ENCODE measurements at regions not wholly inside any gene's neighbourhood (a gene's known extent, or its start where the extent isn't known, plus 50 kb on each side); places are given as distances from the start of the nearest gene placed in this dataset.
A peak's percentile ranks its signal among the peaks of the same experiment; 100 is the strongest.

DNA sequence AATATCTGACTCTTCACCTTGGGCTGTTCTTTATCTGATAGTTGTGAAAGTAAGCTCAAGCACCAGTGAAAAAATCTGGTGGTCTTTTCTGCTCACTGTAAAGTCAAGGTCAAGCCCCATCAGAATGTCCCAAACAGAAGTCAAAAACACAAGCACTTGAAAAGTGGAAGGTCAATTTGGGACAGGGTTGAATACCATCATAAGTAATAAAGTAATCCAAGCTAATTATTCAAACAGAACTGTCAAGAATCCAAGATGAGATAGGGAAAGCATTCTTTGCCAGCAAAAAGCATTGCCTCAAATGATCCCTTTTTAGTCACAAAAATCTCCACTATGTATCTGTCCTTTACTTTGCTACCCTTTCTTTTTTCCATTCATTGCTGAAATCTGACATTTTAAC, 430.1 kb upstream of the NPVF start:
- ATAC-seq: peak in 1 of 2 donors; percentile 12
- no peak for DNase-seq
- Histone ChIP-seq H3K27me3 (ENCODE audit: control insufficient read depth, insufficient read depth) (no peaks in the 10 kb centered on the region), H3K27ac (ENCODE audit: low read length) (no peak overlapping the region), H3K4me1 (ENCODE audit: control insufficient read depth, insufficient read depth, low read length) (peaks cover 11% of the 10 kb centered on the region), H3K9me3 (ENCODE audit: control insufficient read depth, low read length) (no peaks in the 10 kb centered on the region), H3K4me3 (ENCODE audit: low read length) (no peak overlapping the region)
- intact Hi-C loops (cut with DNase I): no loop called here

DNA sequence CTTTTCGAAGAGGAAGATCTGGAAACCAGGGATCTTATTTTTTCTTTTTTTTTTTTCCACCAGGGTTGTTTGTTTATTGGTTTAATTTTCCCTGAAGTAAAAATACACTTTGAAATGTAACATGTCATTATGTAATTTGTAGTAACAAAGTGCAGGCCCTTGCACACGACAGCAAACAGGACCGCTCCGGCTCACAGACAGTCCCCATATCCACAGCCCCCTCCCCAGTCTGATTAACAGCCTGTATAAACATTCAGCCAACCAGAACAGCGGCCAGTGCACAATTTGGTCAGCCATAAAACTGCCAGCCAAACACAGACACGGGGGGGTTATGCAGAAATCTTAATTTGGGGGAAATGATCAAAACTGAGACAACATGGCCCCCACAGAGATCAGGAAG, 431.6 kb upstream of the NPVF start:
- H3K9me3 ChIP-seq (ENCODE audit: control insufficient read depth, low read length): no peaks in the 10 kb centered on the region
- intact Hi-C loops (cut with DNase I): no loop called here
- H3K4me3 ChIP-seq (ENCODE audit: low read length): no peak overlapping the region
- DNase-seq (no peak), ATAC-seq (no peak)
- peak overlapping the region; percentile 17 for H3K27ac ChIP-seq (ENCODE audit: low read length)
- H3K4me1 ChIP-seq (ENCODE audit: control insufficient read depth, insufficient read depth, low read length): peaks cover 13% of the 10 kb centered on the region
- 42% methylated on average over 6 of the region's 6 CpGs for WGBS
- H3K27me3 ChIP-seq (ENCODE audit: control insufficient read depth, insufficient read depth): no peaks in the 10 kb centered on the region

DNA sequence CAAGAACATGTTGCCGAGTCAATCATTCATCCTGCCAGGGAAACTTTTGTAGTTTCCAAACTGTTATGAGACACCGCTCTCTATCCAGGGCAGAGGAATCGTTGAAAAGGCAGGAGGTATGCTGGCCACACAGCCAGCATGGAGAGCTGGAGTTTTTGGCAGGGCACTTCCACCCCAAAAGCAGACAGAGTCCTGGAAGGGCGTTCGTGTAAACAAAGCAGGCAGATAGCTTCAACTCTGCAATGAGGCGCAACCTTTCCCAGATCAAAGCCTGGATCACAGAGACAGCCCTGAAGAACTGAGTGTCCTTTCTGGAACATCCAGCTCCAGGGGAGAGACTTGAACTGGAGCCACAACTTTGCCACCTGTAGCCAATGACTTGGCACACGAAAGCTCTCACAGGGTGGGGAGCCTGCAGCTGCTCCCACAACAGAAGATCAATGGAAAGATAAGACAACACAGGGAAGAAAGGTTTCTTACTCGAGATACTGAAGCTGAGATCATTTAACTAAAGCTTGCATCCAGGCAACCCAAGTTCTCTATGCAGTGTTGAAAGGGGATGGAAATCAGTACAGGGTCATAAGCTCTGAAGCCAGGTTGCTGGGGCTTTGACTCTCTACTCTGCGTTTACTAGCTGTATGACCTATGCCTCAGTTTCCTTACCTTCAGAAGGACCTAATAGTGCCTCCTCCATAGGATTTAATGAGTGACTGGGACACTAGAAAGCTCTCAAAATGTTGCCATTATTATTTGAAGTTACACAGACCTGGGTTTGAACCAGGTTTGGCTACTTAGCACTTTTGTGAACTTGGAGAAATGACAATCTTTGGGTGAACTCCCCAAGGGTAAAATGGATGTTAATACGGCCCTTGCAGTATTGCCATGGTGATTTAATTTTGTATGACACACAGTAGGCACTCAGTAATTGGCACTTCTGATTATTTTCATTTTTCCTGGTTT, 434.8 kb upstream of the NPVF start:
- ATAC-seq (peak; percentile 66 to 76), DNase-seq (peak in 2 of 3 donors; percentile 62 to 78)
- Histone ChIP-seq H3K4me3 (ENCODE audit: low read length) (no peak overlapping the region), H3K9me3 (ENCODE audit: control insufficient read depth, low read length) (no peaks in the 10 kb centered on the region), H3K27me3 (ENCODE audit: control insufficient read depth, insufficient read depth) (no peaks in the 10 kb centered on the region), H3K27ac (ENCODE audit: low read length) (peak overlapping the region; percentile 30), H3K4me1 (ENCODE audit: control insufficient read depth, insufficient read depth, low read length) (peaks cover 10% of the 10 kb centered on the region)
- intact Hi-C loops (cut with DNase I): no loop called here
- 46% methylated on average over 10 of the region's 10 CpGs for WGBS

DNA sequence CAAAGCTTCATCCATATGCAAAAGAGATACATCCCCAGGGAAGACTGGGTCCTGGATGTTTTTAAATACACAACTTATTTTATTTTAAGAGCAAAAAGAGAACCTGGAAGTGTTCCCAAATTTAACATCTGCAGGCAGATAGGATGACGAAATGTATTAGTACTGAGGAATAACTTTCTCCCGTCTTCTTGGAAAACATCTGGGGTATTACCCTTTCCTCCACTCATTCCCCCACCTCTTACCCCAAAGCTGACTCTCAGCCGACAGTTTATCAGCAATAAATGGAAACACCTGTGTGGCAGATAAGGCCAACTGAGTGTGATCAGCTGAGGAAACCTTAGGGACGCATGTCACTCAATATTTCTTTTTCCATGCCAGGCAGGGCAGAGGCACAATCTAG, 435.6 kb upstream of the NPVF start:
- DNase-seq (no peak), ATAC-seq (peak; percentile 34 to 43)
- Histone ChIP-seq H3K9me3 (ENCODE audit: control insufficient read depth, low read length) (no peaks in the 10 kb centered on the region), H3K4me3 (ENCODE audit: low read length) (no peak overlapping the region), H3K27ac (ENCODE audit: low read length) (peak overlapping the region; percentile 78), H3K4me1 (ENCODE audit: control insufficient read depth, insufficient read depth, low read length) (peaks cover 9% of the 10 kb centered on the region), H3K27me3 (ENCODE audit: control insufficient read depth, insufficient read depth) (no peaks in the 10 kb centered on the region)
- 22% methylated on average over 4 of the region's 4 CpGs for WGBS
- intact Hi-C loops (cut with DNase I): no loop called here

DNA sequence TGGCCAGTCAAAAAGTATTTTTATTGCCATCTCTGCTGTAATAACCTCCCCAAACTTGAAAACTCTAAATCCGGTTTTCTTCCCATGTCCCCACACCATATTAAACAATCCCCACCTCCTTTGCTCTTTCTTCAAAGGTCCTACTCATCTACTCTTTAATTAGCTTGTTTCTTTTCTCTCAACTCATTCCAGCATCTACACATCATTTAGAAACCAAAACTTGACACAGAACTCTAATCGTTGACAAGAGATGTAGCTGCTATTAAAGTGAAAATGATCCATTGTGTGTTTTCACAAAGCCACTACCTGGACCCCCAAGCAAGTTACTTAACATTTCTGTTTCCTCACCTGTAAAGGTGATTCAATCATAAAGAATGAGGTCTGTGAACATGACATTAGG, 436.3 kb upstream of the NPVF start:
- DNase-seq (no peak), ATAC-seq (no peak)
- Histone ChIP-seq H3K4me1 (ENCODE audit: control insufficient read depth, insufficient read depth, low read length) (peaks cover 9% of the 10 kb centered on the region), H3K4me3 (ENCODE audit: low read length) (no peak overlapping the region), H3K9me3 (ENCODE audit: control insufficient read depth, low read length) (no peaks in the 10 kb centered on the region), H3K27ac (ENCODE audit: low read length) (no peak overlapping the region), H3K27me3 (ENCODE audit: control insufficient read depth, insufficient read depth) (no peaks in the 10 kb centered on the region)
- intact Hi-C loops (cut with DNase I): no loop called here
- WGBS: 70% methylated on average over 2 of the region's 2 CpGs

DNA sequence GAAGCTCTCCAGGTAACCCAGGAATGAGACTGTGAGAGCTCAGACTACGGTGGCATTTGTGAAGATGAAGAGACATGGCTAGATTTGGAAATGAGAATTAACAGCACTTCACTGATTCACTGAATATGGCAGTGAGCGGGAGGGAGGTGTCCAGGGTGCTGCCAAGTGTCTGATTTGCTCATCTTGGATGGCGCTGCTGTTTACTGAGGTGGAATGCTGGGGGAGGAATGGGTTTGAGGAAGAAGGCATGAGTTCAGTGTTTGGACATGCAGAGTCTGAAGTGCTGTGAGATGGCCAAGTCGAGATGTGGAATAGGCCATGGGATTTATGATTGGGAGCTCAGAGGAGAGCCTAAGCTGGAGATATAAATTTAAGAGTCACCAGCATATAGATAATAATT, 437.1 kb upstream of the NPVF start:
- H3K9me3 ChIP-seq (ENCODE audit: control insufficient read depth, low read length): no peaks in the 10 kb centered on the region
- DNase-seq (no peak), ATAC-seq (no peak)
- 72% methylated on average over 4 of the region's 4 CpGs for WGBS
- intact Hi-C loops (cut with DNase I): no loop called here
- H3K4me1 ChIP-seq (ENCODE audit: control insufficient read depth, insufficient read depth, low read length): peaks cover 9% of the 10 kb centered on the region
- no peak overlapping the region for H3K27ac ChIP-seq (ENCODE audit: low read length)
- H3K27me3 ChIP-seq (ENCODE audit: control insufficient read depth, insufficient read depth): no peaks in the 10 kb centered on the region
- no peak overlapping the region for H3K4me3 ChIP-seq (ENCODE audit: low read length)

DNA sequence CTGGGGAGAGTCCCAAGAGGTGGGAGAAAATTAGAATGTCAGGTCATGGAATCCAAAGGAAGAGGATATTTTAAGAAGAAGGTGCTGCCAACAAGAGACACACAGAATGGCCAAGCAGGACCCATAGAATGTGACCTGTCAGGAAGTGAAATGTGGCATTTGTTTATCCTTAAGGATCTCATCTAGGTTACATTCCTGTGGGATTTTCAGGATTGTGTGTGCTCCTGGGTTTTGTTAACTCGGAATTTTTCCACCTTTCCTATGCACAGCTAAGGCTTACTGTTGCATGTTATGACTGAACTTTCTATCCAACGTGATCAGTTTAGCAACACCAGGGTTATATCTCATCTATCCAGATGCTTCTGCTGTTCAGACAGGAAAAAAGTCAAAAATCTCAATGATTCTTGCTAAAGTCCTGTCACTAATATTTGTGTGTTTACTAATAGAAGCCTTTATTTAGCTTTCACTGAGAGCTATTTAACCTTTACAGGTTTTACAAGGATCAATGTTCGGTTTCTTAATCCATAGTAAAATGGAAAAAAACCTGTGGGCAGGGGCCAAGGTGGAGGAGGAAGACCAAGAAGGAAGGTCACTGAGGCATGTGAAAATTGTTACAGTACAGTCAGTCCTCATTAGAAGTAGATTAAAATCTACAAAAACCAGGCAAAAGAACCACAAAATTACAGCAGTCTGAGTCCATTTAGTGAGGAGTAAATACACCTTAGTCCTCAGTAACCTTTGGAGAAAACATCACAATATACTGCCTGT, 437.8 kb upstream of the NPVF start:
- ATAC-seq (no peak), DNase-seq (no peak)
- intact Hi-C loops (cut with DNase I): no loop called here
- Histone ChIP-seq H3K27ac (ENCODE audit: low read length) (no peak overlapping the region), H3K4me1 (ENCODE audit: control insufficient read depth, insufficient read depth, low read length) (peaks cover 9% of the 10 kb centered on the region), H3K4me3 (ENCODE audit: low read length) (no peak overlapping the region), H3K9me3 (ENCODE audit: control insufficient read depth, low read length) (no peaks in the 10 kb centered on the region), H3K27me3 (ENCODE audit: control insufficient read depth, insufficient read depth) (no peaks in the 10 kb centered on the region)
- WGBS: 79% methylated on average over 3 of the region's 3 CpGs

DNA sequence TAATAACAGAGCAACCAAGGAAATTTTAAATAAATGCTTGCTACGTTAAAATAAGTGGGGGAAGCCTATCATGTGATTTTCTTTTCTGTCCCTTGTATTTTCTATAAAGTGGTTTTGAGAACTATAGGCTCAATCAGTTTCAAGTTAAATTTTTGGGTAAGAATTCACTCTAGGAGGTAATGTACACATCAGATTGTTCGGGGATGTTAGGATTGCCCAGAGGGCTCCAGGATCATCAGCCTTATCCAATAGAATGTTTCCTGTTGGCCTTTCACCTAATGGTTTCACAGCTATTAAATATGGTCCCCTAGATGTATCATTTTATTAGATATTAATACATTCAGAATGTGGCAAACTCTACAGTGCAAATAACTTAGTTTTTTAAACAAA, 438.4 kb upstream of the NPVF start:
- DNase-seq (no peak), ATAC-seq (no peak)
- H3K27me3 ChIP-seq (ENCODE audit: control insufficient read depth, insufficient read depth): no peaks in the 10 kb centered on the region
- intact Hi-C loops (cut with DNase I): no loop called here
- no peaks in the 10 kb centered on the region for H3K9me3 ChIP-seq (ENCODE audit: control insufficient read depth, low read length)
- WGBS: 77% methylated on average over 2 of the region's 2 CpGs
- no peak overlapping the region for H3K4me3 ChIP-seq (ENCODE audit: low read length)
- H3K27ac ChIP-seq (ENCODE audit: low read length): no peak overlapping the region
- peaks cover 9% of the 10 kb centered on the region for H3K4me1 ChIP-seq (ENCODE audit: control insufficient read depth, insufficient read depth, low read length)

DNA sequence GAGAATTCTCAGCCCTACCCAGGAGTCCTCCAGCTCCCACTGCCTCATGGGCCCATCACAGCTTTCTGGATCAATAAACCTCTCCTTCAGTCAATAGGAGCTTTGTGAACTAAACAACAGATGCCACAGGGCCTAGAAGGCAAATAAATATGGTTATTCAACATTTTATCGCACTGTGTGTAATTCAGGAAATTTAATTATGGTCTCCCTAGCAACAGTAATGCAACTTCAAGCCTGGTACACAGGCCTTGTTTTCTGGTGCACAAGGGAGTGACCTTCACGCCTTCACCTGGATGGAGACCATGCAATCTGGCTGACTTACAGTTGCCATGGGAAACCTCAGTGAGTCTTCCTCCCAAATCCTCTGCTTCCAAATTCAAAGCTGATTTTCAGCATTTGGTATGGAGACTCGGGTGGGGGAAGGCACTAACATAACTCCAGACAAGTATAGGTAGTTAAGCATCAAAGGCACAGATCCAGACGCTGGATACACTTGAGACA, 441.0 kb upstream of the NPVF start:
- Histone ChIP-seq H3K9me3 (ENCODE audit: control insufficient read depth, low read length) (no peaks in the 10 kb centered on the region), H3K27me3 (ENCODE audit: control insufficient read depth, insufficient read depth) (no peaks in the 10 kb centered on the region), H3K4me3 (ENCODE audit: low read length) (no peak overlapping the region), H3K4me1 (ENCODE audit: control insufficient read depth, insufficient read depth, low read length) (no peaks in the 10 kb centered on the region), H3K27ac (ENCODE audit: low read length) (peak overlapping the region; percentile 51)
- intact Hi-C loops (cut with DNase I): no loop called here
- ATAC-seq (no peak), DNase-seq (no peak)
- WGBS: 80% methylated on average over 4 of the region's 4 CpGs

DNA sequence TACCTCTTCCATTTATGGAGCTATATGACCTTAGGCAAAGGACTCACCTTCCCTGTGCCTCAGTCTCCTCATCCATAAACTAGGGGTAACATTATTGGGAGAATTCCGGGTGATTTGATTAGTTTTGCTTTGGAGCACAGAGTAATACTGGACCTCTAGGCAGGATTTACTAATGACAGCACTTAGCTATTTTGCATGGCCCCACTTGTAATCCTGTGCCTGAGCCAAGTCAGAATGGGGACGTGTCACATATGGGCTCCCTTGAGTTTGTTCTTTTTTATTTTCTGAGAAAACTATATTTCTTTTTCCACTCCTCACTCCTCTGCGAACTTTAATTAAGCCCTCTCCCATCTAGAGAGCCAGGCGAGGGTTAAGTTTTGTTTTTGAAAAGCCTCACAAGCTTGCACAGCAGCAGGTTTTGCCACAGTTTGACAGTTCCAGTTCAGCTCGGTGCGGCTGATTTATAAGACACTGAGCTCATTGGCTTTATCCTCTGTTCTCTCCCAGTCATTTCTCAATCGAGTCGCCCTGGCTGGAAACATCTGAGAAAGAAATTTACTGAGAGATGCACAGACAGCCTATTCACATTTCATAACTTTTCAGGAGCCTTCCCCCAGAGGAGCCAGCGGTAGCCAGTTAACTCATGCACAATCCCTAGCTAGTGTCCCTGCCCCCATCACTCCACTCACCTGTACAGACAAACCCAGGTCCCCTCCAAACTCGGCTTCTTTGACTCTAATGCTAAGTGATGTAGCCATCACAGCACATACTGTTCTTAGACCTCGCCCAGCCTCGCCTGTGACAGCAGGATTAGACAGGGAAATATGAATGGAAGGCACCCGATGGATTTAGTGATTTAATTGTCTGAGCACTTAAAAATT, 441.9 kb upstream of the NPVF start:
- peak overlapping the region; percentile 51 for H3K27ac ChIP-seq (ENCODE audit: low read length)
- 42% methylated on average over 13 of the region's 13 CpGs for WGBS
- ATAC-seq: peak; percentile 75 to 85
- no peaks in the 10 kb centered on the region for H3K27me3 ChIP-seq (ENCODE audit: control insufficient read depth, insufficient read depth)
- H3K9me3 ChIP-seq (ENCODE audit: control insufficient read depth, low read length): no peaks in the 10 kb centered on the region
- intact Hi-C loops (cut with DNase I): loop anchor here in 3 of 4 donors (10.0 kb wide), 1 partner anchor 175 kb away; no protein-coding TSS in a partner anchor
- no peaks in the 10 kb centered on the region for H3K4me1 ChIP-seq (ENCODE audit: control insufficient read depth, insufficient read depth, low read length)
- no peak overlapping the region for H3K4me3 ChIP-seq (ENCODE audit: low read length)
- peak in 2 of 3 donors; percentile 41 to 78 for DNase-seq

Measured in right cardiac atrium (tissue), 5 donors.